ENCODE measurements at regions not wholly inside any gene's neighbourhood (a gene's known extent, or its start where the extent isn't known, plus 50 kb on each side); places are given as distances from the start of the nearest gene placed in this dataset.

- no peak for DNase-seq
Observed at GRCh38 chr20:40486297-40486696, 202.7 kb downstream of the MAFB start.

GRCh38 chr20:40481743-40482458 lies 207.1 kb downstream of the MAFB start:
- DNase-seq, result no peak

DNA sequence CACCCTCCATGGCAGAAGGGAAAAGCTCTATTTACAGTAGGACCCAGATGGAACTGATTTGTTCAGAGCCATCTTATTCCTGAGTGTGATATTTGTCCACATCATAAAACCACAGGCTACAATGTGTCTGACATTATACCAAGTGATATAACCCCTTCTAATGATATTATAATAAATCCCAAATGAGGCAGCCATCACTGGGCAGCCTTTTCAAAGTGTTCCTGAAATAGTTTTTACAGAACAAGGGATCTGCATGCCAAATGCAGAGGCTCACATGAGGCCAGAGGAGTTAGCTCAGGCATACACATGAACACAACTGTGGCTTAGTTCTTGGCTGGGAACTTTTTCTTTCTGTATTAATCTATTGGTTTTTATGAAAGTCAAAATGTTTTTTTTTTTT lies 207.7 kb downstream of the MAFB start:
- DNase-seq, result no peak

- DNase-seq, result no peak
Observed at GRCh38 chr20:40477805-40478204, 211.2 kb downstream of the MAFB start.

- DNase-seq, result no peak
Observed at GRCh38 chr20:40476461-40476860, 212.6 kb downstream of the MAFB start.

GRCh38 chr20:40472905-40473304 lies 216.1 kb downstream of the MAFB start:
- DNase-seq, result no peak

DNA sequence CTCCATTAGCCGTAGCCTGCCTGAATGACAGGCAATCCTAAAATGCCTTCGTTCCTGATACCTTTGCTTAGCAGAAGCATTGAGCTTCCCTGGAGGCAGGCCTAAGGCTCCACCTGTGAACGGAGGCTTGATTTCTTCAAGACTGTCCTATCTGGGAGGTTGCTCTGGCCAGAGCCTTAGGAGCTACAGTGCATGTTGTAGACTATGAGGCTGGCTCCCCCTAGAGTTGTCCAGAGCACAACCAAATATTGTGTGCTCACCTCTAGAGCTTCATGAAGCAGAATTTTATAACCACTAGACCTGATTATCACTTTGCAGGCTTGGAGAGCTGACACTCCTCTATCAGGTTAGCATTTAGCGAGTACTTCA lies 217.8 kb downstream of the MAFB start:
- DNase-seq, result no peak

DNA sequence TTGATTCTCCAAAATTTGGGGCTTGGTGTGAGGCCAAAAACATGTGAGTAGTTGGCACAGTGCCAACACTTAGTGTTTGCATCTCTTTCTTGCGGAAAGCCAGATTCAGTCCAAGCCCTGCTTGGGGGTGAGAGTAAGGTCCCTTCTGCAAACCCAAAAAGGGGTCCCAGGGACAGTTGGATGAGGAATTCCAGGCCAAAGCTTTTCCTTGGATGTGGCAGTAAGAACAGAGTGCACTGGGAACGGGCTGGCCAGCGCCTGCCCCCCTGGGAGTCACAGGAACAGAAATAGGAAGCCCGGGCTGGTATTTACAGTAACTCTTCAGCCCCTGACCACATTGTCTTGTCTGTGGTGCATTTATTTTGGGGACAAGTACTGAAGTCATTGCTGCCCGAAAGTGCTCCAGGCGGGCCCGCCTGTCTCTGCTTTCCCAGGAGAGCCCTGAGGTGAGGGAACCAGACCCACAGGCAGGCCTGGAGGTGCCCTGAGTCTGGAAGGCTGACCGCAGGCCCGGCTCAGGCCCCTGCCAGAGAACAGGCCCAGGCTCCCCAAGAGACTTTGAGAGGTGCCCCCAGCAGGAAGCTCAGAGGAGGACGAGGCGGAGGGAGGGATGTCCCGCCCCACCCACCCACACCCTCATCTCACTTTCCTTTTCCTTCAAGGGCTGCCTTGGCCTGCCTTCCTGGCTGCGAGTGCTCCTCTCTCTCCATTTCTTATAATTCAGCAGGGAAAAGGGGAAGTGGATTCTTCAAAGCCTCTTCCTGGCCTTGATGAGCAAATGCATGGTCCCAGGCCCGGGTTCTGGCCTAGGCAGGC lies 218.4 kb downstream of the MAFB start:
- no peak for DNase-seq

DNA sequence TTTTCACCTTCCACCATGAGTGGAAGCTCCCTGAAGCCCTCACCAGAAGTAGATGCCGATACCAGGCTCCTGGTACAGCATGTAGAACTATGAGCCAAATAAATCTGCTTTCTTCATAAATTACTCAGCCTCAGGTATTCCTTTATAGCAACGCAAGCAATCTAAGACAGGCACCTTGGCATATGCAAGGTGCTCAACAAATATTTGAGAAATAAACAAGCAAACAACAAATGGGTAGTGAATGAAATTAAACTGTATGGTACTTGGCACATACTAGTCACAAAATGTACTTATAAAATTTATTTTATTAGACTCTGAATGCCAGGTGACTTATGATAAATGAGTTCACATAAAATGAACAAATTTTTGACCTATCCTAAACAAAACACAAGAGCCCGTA lies 220.3 kb downstream of the MAFB start:
- DNase-seq, result no peak

GRCh38 chr20:40467703-40468411 lies 221.2 kb downstream of the MAFB start:
- no peak for DNase-seq

DNA sequence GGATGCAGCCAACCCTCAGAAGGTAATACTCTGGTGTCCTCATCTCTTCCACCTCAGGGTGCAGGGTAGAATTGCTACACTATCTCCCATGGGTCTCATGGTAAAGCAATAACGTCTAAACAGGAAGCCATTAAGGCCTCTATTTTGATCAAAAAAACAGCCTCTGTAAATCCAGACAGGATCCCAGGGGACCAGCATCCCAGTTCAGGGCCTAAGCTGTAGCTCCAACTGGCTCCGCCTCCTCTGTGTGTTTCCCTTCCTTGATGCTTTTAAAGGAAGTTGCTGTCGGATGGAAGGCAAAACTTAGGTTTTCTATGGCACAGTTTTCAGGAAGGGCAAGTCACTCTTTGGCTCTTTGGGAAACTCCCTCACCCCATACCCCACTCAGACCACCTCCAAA lies 222.0 kb downstream of the MAFB start:
- DNase-seq, result no peak

DNA sequence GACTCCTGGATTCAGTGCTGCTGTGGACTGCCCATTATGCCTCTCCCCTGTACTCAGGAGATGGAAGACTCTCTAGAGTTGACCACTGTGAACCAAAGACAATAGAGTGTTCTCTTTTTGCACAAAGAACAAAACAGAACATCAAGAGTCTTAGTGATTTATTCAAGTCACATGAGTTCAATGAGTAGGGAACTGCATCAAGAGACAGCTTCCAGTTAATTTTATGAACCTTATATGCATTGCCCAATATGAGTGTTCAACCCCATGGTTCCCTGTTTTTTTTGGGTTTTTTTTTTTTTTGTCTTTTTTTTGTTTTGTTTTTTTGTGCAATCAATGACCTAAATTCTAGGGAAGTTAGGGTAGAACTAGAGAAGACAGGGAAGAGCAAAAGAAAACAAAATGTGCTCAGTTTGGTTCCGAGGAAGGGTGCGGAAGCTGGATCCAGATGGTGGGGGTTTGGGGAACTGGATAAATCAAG lies 224.3 kb downstream of the MAFB start:
- DNase-seq, result no peak

DNA sequence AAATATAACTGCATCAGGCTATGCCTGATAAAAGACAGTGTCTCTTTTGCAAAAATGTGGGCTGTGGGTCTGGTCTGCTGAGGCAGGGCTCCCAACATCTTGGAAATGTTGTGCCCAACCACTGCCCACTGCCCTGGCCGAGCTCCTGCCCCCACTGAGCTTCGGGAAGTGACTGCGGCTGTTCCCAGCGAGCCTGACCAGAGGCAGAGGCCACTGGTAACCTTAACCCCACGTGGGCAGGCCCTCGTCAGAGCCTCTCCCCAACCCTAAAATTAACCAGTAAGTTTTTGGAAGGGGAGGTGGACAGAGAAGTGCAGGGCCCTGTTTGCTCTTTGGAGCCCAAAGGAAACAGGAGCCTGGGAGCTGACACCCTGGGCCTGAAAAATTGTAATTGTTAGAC lies 225.9 kb downstream of the MAFB start:
- no peak for DNase-seq

- no peak for DNase-seq
Observed at GRCh38 chr20:40462566-40462965, 226.5 kb downstream of the MAFB start.

GRCh38 chr20:40459299-40459698 lies 229.7 kb downstream of the MAFB start:
- no peak for DNase-seq

- DNase-seq, result no peak
Observed at GRCh38 chr20:40457404-40457803, 231.6 kb downstream of the MAFB start.

GRCh38 chr20:40452758-40453157 lies 236.3 kb downstream of the MAFB start:
- DNase-seq, result no peak

GRCh38 chr20:40451552-40451951 lies 237.5 kb downstream of the MAFB start:
- DNase-seq, result no peak

- DNase-seq, result no peak
Observed at GRCh38 chr20:40449974-40450616, 238.9 kb downstream of the MAFB start.

DNA sequence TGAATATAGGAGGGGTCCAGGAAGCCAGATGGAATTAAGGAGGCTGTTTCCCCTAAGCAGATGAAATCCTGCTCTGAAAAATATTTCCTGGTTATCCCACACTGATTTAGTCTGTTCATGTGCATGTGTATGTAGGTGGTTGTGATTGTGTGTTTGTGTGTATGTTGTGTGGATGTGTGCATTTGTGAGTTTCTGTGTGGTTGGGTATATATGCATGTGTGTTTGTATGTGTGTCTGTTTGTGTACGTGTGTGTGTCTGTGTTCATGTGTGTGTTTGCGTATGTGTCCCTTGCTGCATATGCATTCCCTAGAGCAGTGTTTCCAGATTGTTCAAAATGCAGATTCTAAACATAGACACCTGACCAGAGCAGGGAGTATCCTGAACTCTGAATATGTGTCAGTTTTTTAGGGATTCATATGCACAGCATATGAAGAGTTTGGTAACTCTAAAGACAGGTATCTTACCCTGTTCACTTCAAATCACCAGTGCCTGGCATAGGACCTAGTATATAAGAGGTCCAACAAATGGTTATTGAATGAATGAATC lies 239.8 kb downstream of the MAFB start:
- no peak for DNase-seq

GRCh38 chr20:40446888-40447287 lies 242.1 kb downstream of the MAFB start:
- no peak for DNase-seq

- DNase-seq, result no peak
Observed at GRCh38 chr20:40444516-40444915, 244.5 kb downstream of the MAFB start.

GRCh38 chr20:40443753-40444152 lies 245.3 kb downstream of the MAFB start:
- DNase-seq, result no peak

All from retina (tissue), 1 donor.